Small intestine (tissue), 7 donors: ENCODE measurements at regions not wholly inside any gene's neighbourhood (a gene's known extent, or its start where the extent isn't known, plus 50 kb on each side); places are given as distances from the start of the nearest gene placed in this dataset.

Source experiments
- DNase-seq, 2 donors: peaks; one replicate each; pipeline versions ENCODE4 v3.0.0 to v3.0.0-alpha.2; 2013
- FAIRE-seq: peaks from 2 replicates; lab custom pipeline; 2012; peaks lifted over from hg19 to GRCh38; lab: Jason Lieb, UNC
- H3K27ac ChIP-seq, 3 donors: one replicate each; pipeline ENCODE4 v1.5.1; 2013; ENCODE audit warnings: low read length in 2 of 3, mild to moderate bottlenecking in 2 of 3, control low read depth in 1 of 3, inconsistent platforms in 1 of 3, low read depth in 1 of 3, moderate library complexity in 1 of 3
- H3K27me3 ChIP-seq, 3 donors: one replicate each; pipeline ENCODE4 v1.6.1; 2013; ENCODE audit warnings: low read length in 3 of 3, inconsistent platforms in 1 of 3; ENCODE audit not compliant: control insufficient read depth in 3 of 3, insufficient read depth in 3 of 3
- H3K36me3 ChIP-seq, 3 donors: one replicate each; pipeline ENCODE4 v1.6.1; 2013; ENCODE audit warnings: low read length in 3 of 3, inconsistent platforms in 1 of 3, low read depth in 1 of 3, mild to moderate bottlenecking in 1 of 3, moderate library complexity in 1 of 3; ENCODE audit not compliant: control insufficient read depth in 3 of 3, insufficient read depth in 2 of 3
- H3K4me1 ChIP-seq, 3 donors: one replicate each; pipeline ENCODE4 v1.6.1; 2013; ENCODE audit warnings: low read length in 2 of 3, inconsistent platforms in 1 of 3, low read depth in 1 of 3, mild to moderate bottlenecking in 1 of 3, moderate library complexity in 1 of 3; ENCODE audit not compliant: control insufficient read depth in 3 of 3, insufficient read depth in 2 of 3
- H3K4me3 ChIP-seq, 3 donors: one replicate each; pipeline ENCODE4 v1.5.1; 2013; ENCODE audit warnings: low read length in 3 of 3, control low read depth in 1 of 3, inconsistent platforms in 1 of 3, low read depth in 1 of 3, mild to moderate bottlenecking in 1 of 3, moderate library complexity in 1 of 3
- H3K9me3 ChIP-seq, 2 donors: one replicate each; pipeline ENCODE4 v1.6.1; 2013; ENCODE audit warnings: low read depth in 1 of 2, low read length in 1 of 2; ENCODE audit not compliant: control insufficient read depth in 2 of 2, insufficient read depth in 1 of 2
- WGBS, 3 donors: extraction: QIAGEN DNeasy Blood & Tissue Kit; methylation state at CpG; one replicate each; pipeline ENCODE4 v1.1.7; 2013; 5-methylcytosine and 5-hydroxymethylcytosine counted together
- donor health status: healthy with polysubstance abuse.
- donor health status: control.
- donor health status: control.
- donor health status: Bipolar disorder and iron deficiency.
- donor health status: healthy.

GRCh38 chr1:30342535-30343141, 380.7 kb downstream of the MATN1 start:
- DNase-seq (no peak), FAIRE-seq (no peak)
- H3K36me3 ChIP-seq: no peaks in the 10 kb centered on the region
- no peak overlapping the region for H3K27ac ChIP-seq
- peaks cover 0 to 3% of the 10 kb centered on the region in 2 donors for H3K9me3 ChIP-seq
- 10 to 22% (median 21%) methylated on average over 27 to 33 of the region's 33 CpGs for WGBS, 3 donors
- peaks cover 0 to 19% (median 11%) of the 10 kb centered on the region in 3 donors for H3K27me3 ChIP-seq
- no peaks in the 10 kb centered on the region for H3K4me1 ChIP-seq
- no peak overlapping the region for H3K4me3 ChIP-seq

GRCh38 chr1:30340934-30341333, 382.5 kb downstream of the MATN1 start:
- FAIRE-seq: no peak
- WGBS, 3 donors: 78 to 90% (median 89%) methylated on average over 3 of the region's 3 CpGs
- H3K27me3 ChIP-seq: peaks cover 0 to 19% (median 13%) of the 10 kb centered on the region in 3 donors

GRCh38 chr1:30339866-30340265, 383.5 kb downstream of the MATN1 start:
- Histone ChIP-seq H3K9me3 (peaks cover 0 to 3% of the 10 kb centered on the region in 2 donors), H3K4me3 (no peak overlapping the region), H3K27me3 (peaks cover 0 to 19% (median 13%) of the 10 kb centered on the region in 3 donors), H3K27ac (no peak overlapping the region), H3K36me3 (no peaks in the 10 kb centered on the region), H3K4me1 (no peaks in the 10 kb centered on the region)
- DNase-seq: no peak
- FAIRE-seq: no peak
- 66 to 81% (median 76%) methylated on average over 2 of the region's 2 CpGs for WGBS, 3 donors

More at GRCh38 chr1:30340934-30341333, 382.5 kb downstream of the MATN1 start:
- Histone ChIP-seq H3K27ac (no peak overlapping the region), H3K36me3 (no peaks in the 10 kb centered on the region), H3K4me1 (no peaks in the 10 kb centered on the region), H3K9me3 (peaks cover 0 to 3% of the 10 kb centered on the region in 2 donors), H3K4me3 (no peak overlapping the region)
- no peak for DNase-seq

GRCh38 chr1:30338765-30339164, 384.6 kb downstream of the MATN1 start:
- Histone ChIP-seq H3K36me3 (no peaks in the 10 kb centered on the region), H3K9me3 (peaks cover 0 to 3% of the 10 kb centered on the region in 2 donors), H3K4me1 (no peaks in the 10 kb centered on the region), H3K4me3 (no peak overlapping the region), H3K27ac (no peak overlapping the region), H3K27me3 (peaks cover 0 to 19% (median 13%) of the 10 kb centered on the region in 3 donors)
- DNase-seq: no peak
- WGBS, 3 donors: 90 to 94% (median 92%) methylated on average over 2 of the region's 2 CpGs
- no peak for FAIRE-seq

GRCh38 chr1:30337324-30337620, 386.1 kb downstream of the MATN1 start:
- Histone ChIP-seq H3K27ac (no peak overlapping the region), H3K27me3 (peaks cover 0 to 12% (median 8%) of the 10 kb centered on the region in 3 donors), H3K4me1 (no peaks in the 10 kb centered on the region), H3K36me3 (no peaks in the 10 kb centered on the region), H3K9me3 (peaks cover 0 to 3% of the 10 kb centered on the region in 2 donors), H3K4me3 (no peak overlapping the region)
- no peak for DNase-seq
- WGBS, 3 donors: 45 to 60% (median 56%) methylated on average over 3 of the region's 3 CpGs
- FAIRE-seq: no peak

GRCh38 chr1:30336550-30337323, 386.6 kb downstream of the MATN1 start:
- Histone ChIP-seq H3K36me3 (no peaks in the 10 kb centered on the region), H3K9me3 (peaks cover 0 to 3% of the 10 kb centered on the region in 2 donors), H3K27ac (no peak overlapping the region), H3K4me3 (no peak overlapping the region), H3K27me3 (peaks cover 0 to 9% (median 7%) of the 10 kb centered on the region in 3 donors), H3K4me1 (no peaks in the 10 kb centered on the region)
- no peak for DNase-seq
- FAIRE-seq: no peak
- 69 to 76% (median 74%) methylated on average over 16 of the region's 16 CpGs for WGBS, 3 donors

GRCh38 chr1:30335997-30336390, 387.4 kb downstream of the MATN1 start:
- FAIRE-seq: no peak
- Histone ChIP-seq H3K27ac (no peak overlapping the region), H3K9me3 (no peaks in the 10 kb centered on the region), H3K36me3 (no peaks in the 10 kb centered on the region), H3K4me1 (no peaks in the 10 kb centered on the region), H3K27me3 (peaks cover 0 to 7% (median 4%) of the 10 kb centered on the region in 3 donors), H3K4me3 (no peak overlapping the region)
- no peak for DNase-seq
- WGBS, 3 donors: 86 to 87% (median 87%) methylated on average over 2 of the region's 2 CpGs

- Histone ChIP-seq H3K27ac (no peak overlapping the region), H3K27me3 (peaks cover 0 to 7% (median 2%) of the 10 kb centered on the region in 3 donors), H3K4me3 (no peak overlapping the region), H3K4me1 (no peaks in the 10 kb centered on the region), H3K9me3 (no peaks in the 10 kb centered on the region), H3K36me3 (no peaks in the 10 kb centered on the region)
- FAIRE-seq (no peak), DNase-seq (no peak)
- WGBS, 3 donors: 84 to 91% (median 87%) methylated on average over 3 of the region's 3 CpGs
Observed at GRCh38 chr1:30335389-30335996, 387.9 kb downstream of the MATN1 start.
